Neural progenitor cell (in vitro differentiated cells): ENCODE measurements at regions not wholly inside any gene's neighbourhood (a gene's known extent, or its start where the extent isn't known, plus 50 kb on each side); places are given as distances from the start of the nearest gene placed in this dataset.

Source experiments
- DNase-seq: peaks from one replicate; pipeline ENCODE4 v3.0.0-alpha.2; 2016; ENCODE audit warnings: low spot score
- H2AFZ ChIP-seq: fragments of 200-600 bp; sonication (generic); replicated peaks from 2 replicates; pipeline ENCODE4 v1.6.1; 2016; ENCODE audit warnings: antibody characterized with exemption
- H3F3A ChIP-seq: fragments of 200-600 bp; sonication (generic); 2 replicates; pipeline ENCODE4 v1.6.1; 2016; ENCODE audit warnings: antibody characterized with exemption, low read depth
- H3K27ac ChIP-seq: fragments of 200-600 bp; sonication (generic); 2 replicates; pipeline ENCODE4 v1.5.1; 2016; ENCODE audit warnings: mild to moderate bottlenecking
- H3K27me3 ChIP-seq: fragments of 200-600 bp; sonication (generic); 2 replicates; pipeline ENCODE4 v1.6.1; 2016; ENCODE audit warnings: mild to moderate bottlenecking, moderate library complexity
- H3K36me3 ChIP-seq: fragments of 200-600 bp; sonication (generic); 2 replicates; pipeline ENCODE4 v1.5.1; 2016
- H3K4me1 ChIP-seq: fragments of 200-600 bp; sonication (generic); 2 replicates; pipeline ENCODE4 v1.6.1; 2016; ENCODE audit warnings: mixed run types
- H3K4me2 ChIP-seq: fragments of 200-600 bp; sonication (generic); 2 replicates; pipeline ENCODE4 v1.6.1; 2016
- H3K4me3 ChIP-seq: fragments of 200-600 bp; sonication (generic); 2 replicates; pipeline ENCODE4 v1.5.1; 2016
- H3K79me2 ChIP-seq: fragments of 200-600 bp; sonication (generic); 2 replicates; pipeline ENCODE4 v1.6.1; 2016; ENCODE audit warnings: low read depth
- H3K9ac ChIP-seq: fragments of 200-600 bp; sonication (generic); 2 replicates; pipeline ENCODE4 v1.6.1; 2016
- H3K9me3 ChIP-seq: fragments of 200-600 bp; sonication (generic); 2 replicates; pipeline ENCODE4 v1.5.1; 2016; ENCODE audit warnings: low read depth
- H4K20me1 ChIP-seq: fragments of 200-600 bp; sonication (generic); 2 replicates; pipeline ENCODE4 v1.6.1; 2016; ENCODE audit warnings: low read depth
- H3K27ac Mint-ChIP-seq: 3 replicates; pipeline ENCODE4 v1.8.0; 2021; ENCODE audit warnings: mixed read lengths
- H3K27me3 Mint-ChIP-seq: 2 replicates; pipeline ENCODE4 v1.8.0; 2022; ENCODE audit warnings: low read depth, mild to moderate bottlenecking, inconsistent platforms, moderate library complexity, mixed read lengths; ENCODE audit not compliant: insufficient read depth
- H3K36me3 Mint-ChIP-seq: 3 replicates; pipeline ENCODE4 v1.8.0; 2021; ENCODE audit warnings: mixed read lengths
- H3K4me1 Mint-ChIP-seq: 3 replicates; pipeline ENCODE4 v1.8.0; 2021; ENCODE audit warnings: mixed read lengths
- H3K4me3 Mint-ChIP-seq: 3 replicates; pipeline ENCODE4 v1.8.0; 2021; ENCODE audit warnings: mild to moderate bottlenecking, moderate library complexity, mixed read lengths
- H3K9me3 Mint-ChIP-seq: 3 replicates; pipeline ENCODE4 v1.8.0; 2020; ENCODE audit warnings: mixed read lengths
- EZH2 ChIP-seq: fragments of 200-600 bp; sonication (generic); IDR thresholded peaks from 2 replicates; pipeline ENCODE4 v1.6.1; 2017; ENCODE audit warnings: antibody characterized with exemption, mild to moderate bottlenecking, moderate library complexity
- EZH2phosphoT487 ChIP-seq: fragments of 200-600 bp; sonication (generic); IDR thresholded peaks from 2 replicates; pipeline ENCODE4 v1.6.1; 2017; ENCODE audit warnings: antibody characterized with exemption
- TF ChIP-seq, protein P1 (sequence below): fragments of 200-600 bp; sonication (generic); IDR thresholded peaks from 2 replicates; pipeline ENCODE4 v1.5.1; 2017; ENCODE audit warnings: antibody characterized with exemption, mild to moderate bottlenecking

DNA sequence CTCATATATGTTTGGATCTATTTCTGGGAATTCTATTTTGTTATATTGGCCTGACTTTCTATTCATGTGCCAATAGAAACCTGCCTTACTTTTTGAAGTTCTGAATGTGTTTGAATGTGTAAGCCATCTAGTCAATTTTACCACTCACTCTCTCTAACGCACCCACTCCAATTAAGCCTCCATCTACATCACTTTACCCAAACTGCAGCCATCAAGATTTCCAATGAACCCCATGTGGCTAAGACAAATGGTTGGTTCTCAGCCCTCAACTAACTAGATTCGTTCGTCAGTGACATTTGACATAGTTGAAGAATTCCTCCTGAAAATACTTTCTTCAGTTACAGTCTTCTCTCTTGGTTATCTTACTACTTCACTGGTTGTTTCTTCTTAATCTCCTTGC is 137.3 kb upstream of the FSHR start:
- no peak overlapping the region for H3K4me3 ChIP-seq
- no peak overlapping the region for H3K4me2 ChIP-seq
- H3K36me3 ChIP-seq: no peaks in the 10 kb centered on the region
- no peaks in the 10 kb centered on the region for H3F3A ChIP-seq
- H3K4me1 ChIP-seq: no peaks in the 10 kb centered on the region
- no peaks in the 10 kb centered on the region for H3K79me2 ChIP-seq
- no peaks in the 10 kb centered on the region for H3K27me3 ChIP-seq
- no peak overlapping the region for H2AFZ ChIP-seq
- no peak for DNase-seq
- Mint-ChIP-seq H3K27ac (no peak overlapping the region), H3K9me3 (no peaks in the 10 kb centered on the region), H3K4me1 (no peaks in the 10 kb centered on the region), H3K36me3 (no peaks in the 10 kb centered on the region), H3K27me3 (peaks cover 2% of the 10 kb centered on the region), H3K4me3 (no peak overlapping the region)
- H3K27ac ChIP-seq: no peak overlapping the region
- no peaks in the 10 kb centered on the region for H3K9me3 ChIP-seq
- H4K20me1 ChIP-seq: no peaks in the 10 kb centered on the region
- TF ChIP-seq, protein P1, sequence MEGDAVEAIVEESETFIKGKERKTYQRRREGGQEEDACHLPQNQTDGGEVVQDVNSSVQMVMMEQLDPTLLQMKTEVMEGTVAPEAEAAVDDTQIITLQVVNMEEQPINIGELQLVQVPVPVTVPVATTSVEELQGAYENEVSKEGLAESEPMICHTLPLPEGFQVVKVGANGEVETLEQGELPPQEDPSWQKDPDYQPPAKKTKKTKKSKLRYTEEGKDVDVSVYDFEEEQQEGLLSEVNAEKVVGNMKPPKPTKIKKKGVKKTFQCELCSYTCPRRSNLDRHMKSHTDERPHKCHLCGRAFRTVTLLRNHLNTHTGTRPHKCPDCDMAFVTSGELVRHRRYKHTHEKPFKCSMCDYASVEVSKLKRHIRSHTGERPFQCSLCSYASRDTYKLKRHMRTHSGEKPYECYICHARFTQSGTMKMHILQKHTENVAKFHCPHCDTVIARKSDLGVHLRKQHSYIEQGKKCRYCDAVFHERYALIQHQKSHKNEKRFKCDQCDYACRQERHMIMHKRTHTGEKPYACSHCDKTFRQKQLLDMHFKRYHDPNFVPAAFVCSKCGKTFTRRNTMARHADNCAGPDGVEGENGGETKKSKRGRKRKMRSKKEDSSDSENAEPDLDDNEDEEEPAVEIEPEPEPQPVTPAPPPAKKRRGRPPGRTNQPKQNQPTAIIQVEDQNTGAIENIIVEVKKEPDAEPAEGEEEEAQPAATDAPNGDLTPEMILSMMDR: no peak
- TF ChIP-seq EZH2phosphoT487: no peak
- TF ChIP-seq EZH2: no peak
- no peak overlapping the region for H3K9ac ChIP-seq

DNA sequence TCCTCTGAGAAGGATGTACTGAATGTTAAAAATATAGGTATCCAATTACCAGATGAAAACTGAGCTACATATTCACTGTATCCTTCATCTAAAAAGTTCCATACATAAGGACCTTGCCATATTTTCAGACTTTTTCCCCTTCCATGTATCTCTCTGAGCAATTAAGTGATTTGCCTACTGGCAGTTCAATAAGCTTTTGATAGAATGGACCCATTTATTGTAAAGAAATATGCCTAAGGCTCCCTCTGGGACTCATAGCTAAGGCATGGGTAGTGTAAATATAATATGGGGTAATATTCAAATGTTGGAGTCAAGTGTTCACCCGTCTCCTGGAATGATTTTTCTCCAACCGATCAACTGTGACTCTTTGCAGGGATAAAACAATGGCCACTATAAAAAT is 135.4 kb upstream of the FSHR start:
- no peaks in the 10 kb centered on the region for H3K79me2 ChIP-seq
- no peaks in the 10 kb centered on the region for H3K4me1 Mint-ChIP-seq
- no peak for DNase-seq
- TF ChIP-seq EZH2phosphoT487: no peak
- TF ChIP-seq EZH2: no peak
- TF ChIP-seq, protein P1: no peak
- H3K9me3 ChIP-seq: no peaks in the 10 kb centered on the region
- H3K4me3 ChIP-seq: no peak overlapping the region
- no peak overlapping the region for H3K27ac Mint-ChIP-seq
- no peak overlapping the region for H3K4me2 ChIP-seq
- H2AFZ ChIP-seq: no peak overlapping the region
- H3K36me3 Mint-ChIP-seq: no peaks in the 10 kb centered on the region
- H3K4me3 Mint-ChIP-seq: no peak overlapping the region
- H3K4me1 ChIP-seq: peaks cover 5% of the 10 kb centered on the region
- peaks cover 2% of the 10 kb centered on the region for H3K27me3 Mint-ChIP-seq
- H3K9me3 Mint-ChIP-seq: no peaks in the 10 kb centered on the region
- no peaks in the 10 kb centered on the region for H3K36me3 ChIP-seq
- no peaks in the 10 kb centered on the region for H3K27me3 ChIP-seq
- no peaks in the 10 kb centered on the region for H3F3A ChIP-seq
- H4K20me1 ChIP-seq: no peaks in the 10 kb centered on the region
- H3K27ac ChIP-seq: no peak overlapping the region
- H3K9ac ChIP-seq: no peak overlapping the region

DNA sequence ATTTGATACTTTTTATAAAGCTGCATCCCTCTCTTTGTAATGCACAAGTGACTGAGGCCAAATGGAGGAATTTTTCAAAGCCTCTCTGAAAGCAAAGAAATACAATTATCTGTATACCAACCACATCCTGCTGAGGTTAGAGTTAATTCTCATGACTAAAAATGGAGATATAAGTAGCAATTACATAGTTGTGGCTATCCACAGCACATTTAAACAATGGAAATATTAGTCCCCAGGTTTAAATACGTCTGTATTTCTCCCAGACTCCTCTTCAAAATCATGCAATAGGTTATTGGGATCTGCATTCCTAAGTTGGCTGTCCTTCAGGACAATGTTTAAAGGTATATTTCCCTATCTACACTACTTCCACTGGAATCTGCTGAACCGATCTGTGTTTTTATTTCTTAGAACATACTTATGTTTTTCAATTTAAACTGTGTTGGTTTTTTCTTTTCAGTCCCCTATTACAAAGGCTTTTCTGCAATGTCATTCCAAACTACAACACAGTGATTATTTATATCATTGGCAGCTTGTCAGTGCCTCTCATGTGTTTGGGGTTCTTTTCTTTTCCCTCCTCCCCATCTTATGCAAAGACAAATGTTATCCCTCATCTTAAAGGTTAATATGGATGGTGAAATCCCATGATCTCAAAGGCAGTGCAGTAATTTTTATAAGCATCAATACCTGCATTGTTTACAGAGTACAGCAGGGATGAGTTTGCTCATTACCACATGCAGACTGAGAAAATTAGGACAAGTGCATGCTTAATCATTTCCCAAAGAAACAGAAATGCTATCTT is 134.8 kb upstream of the FSHR start:
- H3K27me3 Mint-ChIP-seq: peaks cover under 1% of the 10 kb centered on the region
- no peak for DNase-seq
- H3K9me3 ChIP-seq: no peaks in the 10 kb centered on the region
- no peak overlapping the region for H3K4me3 Mint-ChIP-seq
- H3F3A ChIP-seq: no peaks in the 10 kb centered on the region
- no peaks in the 10 kb centered on the region for H3K9me3 Mint-ChIP-seq
- no peaks in the 10 kb centered on the region for H3K4me1 Mint-ChIP-seq
- no peaks in the 10 kb centered on the region for H3K36me3 ChIP-seq
- peaks cover 5% of the 10 kb centered on the region for H3K4me1 ChIP-seq
- H3K79me2 ChIP-seq: no peaks in the 10 kb centered on the region
- no peaks in the 10 kb centered on the region for H3K27me3 ChIP-seq
- no peak overlapping the region for H3K9ac ChIP-seq
- no peak for TF ChIP-seq EZH2
- no peaks in the 10 kb centered on the region for H3K36me3 Mint-ChIP-seq
- no peak overlapping the region for H3K4me2 ChIP-seq
- H4K20me1 ChIP-seq: no peaks in the 10 kb centered on the region
- H3K27ac Mint-ChIP-seq: no peak overlapping the region
- no peak overlapping the region for H2AFZ ChIP-seq
- H3K27ac ChIP-seq: no peak overlapping the region
- no peak overlapping the region for H3K4me3 ChIP-seq

DNA sequence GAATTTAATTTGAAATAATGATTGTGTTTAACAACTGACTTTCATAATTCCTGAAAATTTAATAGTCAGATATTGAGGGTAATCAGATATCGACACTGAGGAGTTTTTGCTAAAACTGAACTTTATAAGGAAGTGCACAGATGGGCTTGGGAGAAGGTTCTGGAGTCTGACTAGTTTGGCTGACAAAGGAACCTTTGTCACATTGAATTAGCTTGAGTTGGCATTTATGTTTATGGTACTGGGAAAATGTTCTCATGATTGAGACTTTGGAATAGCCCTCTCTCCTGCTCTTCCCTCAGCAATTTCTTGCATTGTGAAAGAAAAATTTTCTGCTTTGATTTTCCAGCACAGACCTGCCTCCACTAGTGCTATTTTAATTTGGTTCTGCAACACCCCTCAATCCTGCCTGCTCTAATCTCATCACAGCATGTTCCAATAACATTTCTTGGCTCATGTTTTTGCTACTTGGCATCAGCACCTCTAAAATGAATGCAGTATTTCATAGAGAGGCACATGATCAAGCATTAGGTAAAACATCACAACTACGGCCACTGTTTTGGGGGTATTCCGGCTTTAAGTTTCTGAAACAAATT is 133.9 kb upstream of the FSHR start:
- no peak for DNase-seq
- Histone ChIP-seq H3K27me3 (no peaks in the 10 kb centered on the region), H3K9ac (no peak overlapping the region), H3K79me2 (no peaks in the 10 kb centered on the region), H3K9me3 (no peaks in the 10 kb centered on the region), H2AFZ (no peak overlapping the region), H3K4me2 (no peak overlapping the region), H3K4me3 (no peak overlapping the region), H3F3A (no peaks in the 10 kb centered on the region), H3K4me1 (peaks cover 5% of the 10 kb centered on the region), H3K27ac (no peak overlapping the region), H4K20me1 (no peaks in the 10 kb centered on the region), H3K36me3 (no peaks in the 10 kb centered on the region)
- Mint-ChIP-seq H3K4me3 (no peak overlapping the region), H3K9me3 (no peaks in the 10 kb centered on the region), H3K4me1 (no peaks in the 10 kb centered on the region), H3K27me3 (no peaks in the 10 kb centered on the region), H3K27ac (no peak overlapping the region), H3K36me3 (no peaks in the 10 kb centered on the region)
- TF ChIP-seq, protein P1: no peak
- TF ChIP-seq EZH2phosphoT487: no peak
- no peak for TF ChIP-seq EZH2
